LNCAP (cell line): ENCODE measurements at regions not wholly inside any gene's neighbourhood (a gene's known extent, or its start where the extent isn't known, plus 50 kb on each side); places are given as distances from the start of the nearest gene placed in this dataset.

Experiments
- CTCF ChIP-seq: fragments of 450-650 bp; IDR thresholded peaks from 2 replicates; pipeline ENCODE4 v1.5.1; 2017; ENCODE audit warnings: mild to moderate bottlenecking

GRCh38 chr5:155914766-155915165, 412.2 kb upstream of the SGCD start:
- TF ChIP-seq CTCF, result no peak

GRCh38 chr5:155915601-155916000, 411.4 kb upstream of the SGCD start:
- TF ChIP-seq CTCF, result no peak

- no peak for TF ChIP-seq CTCF
These were observed 407.8 kb upstream of the SGCD start for GRCh38 chr5:155919126-155919525.

- no peak for TF ChIP-seq CTCF
These were observed 407.2 kb upstream of the SGCD start for GRCh38 chr5:155919725-155920124.

- no peak for TF ChIP-seq CTCF
These were observed 405.3 kb upstream of the SGCD start for GRCh38 chr5:155921621-155922020.

- TF ChIP-seq CTCF, result no peak
These were observed 403.2 kb upstream of the SGCD start for GRCh38 chr5:155923784-155924183.

GRCh38 chr5:155926031-155926430, 400.9 kb upstream of the SGCD start:
- no peak for TF ChIP-seq CTCF

- TF ChIP-seq CTCF, result no peak
These were observed 400.2 kb upstream of the SGCD start for GRCh38 chr5:155926766-155927165.
